Suprapubic skin (tissue), 4 donors: ENCODE measurements at regions not wholly inside any gene's neighbourhood (a gene's known extent, or its start where the extent isn't known, plus 50 kb on each side); places are given as distances from the start of the nearest gene placed in this dataset.

Source experiments
- EP300 ChIP-seq: sonication (generic); formaldehyde crosslinking; IDR thresholded peaks from one replicate; pipeline ENCODE4 v1.6.1; 2017; ENCODE audit warnings: antibody characterized with exemption
- POLR2A ChIP-seq, 2 donors: fragments of 450-650 bp; IDR thresholded peaks; one replicate each; pipeline ENCODE4 v1.6.1; 2017; ENCODE audit warnings: antibody characterized with exemption in 2 of 2, mild to moderate bottlenecking in 2 of 2, moderate library complexity in 2 of 2
- POLR2AphosphoS5 ChIP-seq, 3 donors: sonication (generic); formaldehyde crosslinking; IDR thresholded peaks; one replicate each; pipeline ENCODE4 v1.6.1; 2017; ENCODE audit warnings: antibody characterized with exemption in 3 of 3
- TF ChIP-seq, protein P1 (sequence below), 2 donors: fragments of 200-600 bp in 1 of 2; fragments of 450-650 bp in 1 of 2; sonication (generic) in 1 of 2; IDR thresholded peaks; one replicate each; pipeline ENCODE4 v1.5.1; 2016 to 2019; ENCODE audit warnings: antibody characterized with exemption in 2 of 2, mild to moderate bottlenecking in 1 of 2, moderate library complexity in 1 of 2

DNA sequence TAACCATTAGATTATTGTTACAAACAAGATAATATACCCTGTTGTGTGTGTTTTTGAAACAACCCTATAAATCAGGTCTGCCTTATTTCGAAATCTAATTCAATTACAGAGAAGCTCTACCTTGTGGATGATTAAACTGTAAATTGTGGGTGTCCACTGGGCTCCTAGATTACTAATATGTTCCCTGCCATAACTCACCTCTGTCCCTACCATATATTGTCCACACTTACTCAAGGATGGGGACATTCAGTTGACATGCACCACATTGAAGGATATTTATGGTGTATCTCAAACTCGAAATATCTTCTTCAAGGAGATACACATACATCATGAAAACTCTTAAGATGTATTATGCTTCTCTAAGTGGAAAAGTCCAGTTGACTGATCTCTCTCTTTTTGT is 617.6 kb upstream of the EEF2KMT start:
- TF ChIP-seq, protein P1, sequence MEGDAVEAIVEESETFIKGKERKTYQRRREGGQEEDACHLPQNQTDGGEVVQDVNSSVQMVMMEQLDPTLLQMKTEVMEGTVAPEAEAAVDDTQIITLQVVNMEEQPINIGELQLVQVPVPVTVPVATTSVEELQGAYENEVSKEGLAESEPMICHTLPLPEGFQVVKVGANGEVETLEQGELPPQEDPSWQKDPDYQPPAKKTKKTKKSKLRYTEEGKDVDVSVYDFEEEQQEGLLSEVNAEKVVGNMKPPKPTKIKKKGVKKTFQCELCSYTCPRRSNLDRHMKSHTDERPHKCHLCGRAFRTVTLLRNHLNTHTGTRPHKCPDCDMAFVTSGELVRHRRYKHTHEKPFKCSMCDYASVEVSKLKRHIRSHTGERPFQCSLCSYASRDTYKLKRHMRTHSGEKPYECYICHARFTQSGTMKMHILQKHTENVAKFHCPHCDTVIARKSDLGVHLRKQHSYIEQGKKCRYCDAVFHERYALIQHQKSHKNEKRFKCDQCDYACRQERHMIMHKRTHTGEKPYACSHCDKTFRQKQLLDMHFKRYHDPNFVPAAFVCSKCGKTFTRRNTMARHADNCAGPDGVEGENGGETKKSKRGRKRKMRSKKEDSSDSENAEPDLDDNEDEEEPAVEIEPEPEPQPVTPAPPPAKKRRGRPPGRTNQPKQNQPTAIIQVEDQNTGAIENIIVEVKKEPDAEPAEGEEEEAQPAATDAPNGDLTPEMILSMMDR (IDR thresholded peaks at IDR 0.05) = no peak
- TF ChIP-seq POLR2AphosphoS5 (IDR thresholded peaks at IDR 0.05) (no peak), EP300 (no peak), POLR2A (IDR thresholded peaks at IDR 0.05) (no peak)
